Suppressor macrophage treated with lipopolysaccharide for 4 hours (primary cell): ENCODE measurements at regions not wholly inside any gene's neighbourhood (a gene's known extent, or its start where the extent isn't known, plus 50 kb on each side); places are given as distances from the start of the nearest gene placed in this dataset.
"Not testable (repeated sequence)": the region's sequence is repeated elsewhere in the genome, so short reads cannot be mapped to it uniquely, and the experiment has no call there.

Source experiments
- DNase-seq: peaks from one replicate; pipeline ENCODE4 v3.0.0-alpha.2; 2020

DNA sequence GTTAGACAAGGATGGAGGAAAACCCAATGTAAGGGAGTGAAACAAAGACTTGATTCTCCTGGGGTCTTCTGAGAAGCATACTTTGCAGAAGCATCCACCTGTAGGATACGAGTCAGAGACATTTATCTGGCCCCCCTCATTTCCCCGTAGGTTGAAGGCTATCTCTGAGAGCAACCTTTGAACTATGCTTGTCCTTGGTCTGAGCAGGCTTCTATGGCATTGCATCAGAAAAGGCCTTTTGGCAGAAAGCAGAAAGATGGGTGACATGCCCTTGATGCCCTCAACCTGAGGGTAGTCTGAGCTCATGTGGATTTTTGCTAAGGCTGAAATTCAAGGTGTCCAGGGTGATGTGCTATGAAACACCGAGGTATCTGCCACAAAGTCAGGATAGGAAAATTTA is 131.6 kb upstream of the SGO1 start:
- DNase-seq, result no peak

DNA sequence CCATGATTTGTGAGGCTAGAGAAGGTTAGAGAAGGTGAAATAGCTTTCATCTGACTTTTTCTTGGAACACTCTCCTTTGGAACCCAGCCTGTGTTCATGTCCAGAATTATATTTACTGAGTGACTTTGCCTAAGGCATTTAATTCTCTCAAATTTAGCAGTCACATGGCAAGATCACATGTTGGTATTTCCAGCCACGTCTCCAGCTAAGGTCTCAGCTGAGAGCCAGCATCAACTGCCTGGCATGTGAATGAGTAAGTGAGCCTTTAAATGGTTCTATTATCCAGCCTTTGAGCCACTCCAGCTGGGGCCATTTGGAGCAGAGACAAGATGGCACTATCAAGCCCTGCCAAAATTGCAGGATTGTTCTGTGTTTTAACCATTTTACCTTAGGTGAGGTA is 130.2 kb upstream of the SGO1 start:
- no peak for DNase-seq

DNA sequence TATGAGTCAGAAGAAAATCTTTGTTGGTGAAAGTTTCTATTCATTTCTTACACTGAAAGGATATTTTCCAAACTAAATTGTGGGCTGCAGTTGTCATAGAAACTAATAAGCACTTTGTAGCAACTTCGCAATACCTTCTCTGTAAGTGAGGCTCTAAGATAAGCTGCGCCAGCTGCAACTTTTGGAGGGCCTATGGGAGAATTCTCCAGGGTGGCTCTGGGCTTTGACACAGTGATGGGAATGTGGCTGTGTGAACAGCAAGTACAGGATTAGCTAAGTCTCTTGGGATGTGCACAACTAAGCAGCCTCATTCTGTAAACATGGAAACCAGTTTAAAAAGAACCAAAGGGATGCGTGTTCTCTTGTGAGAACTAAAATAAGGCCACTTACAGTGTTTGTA is 124.6 kb upstream of the SGO1 start:
- no peak for DNase-seq

DNA sequence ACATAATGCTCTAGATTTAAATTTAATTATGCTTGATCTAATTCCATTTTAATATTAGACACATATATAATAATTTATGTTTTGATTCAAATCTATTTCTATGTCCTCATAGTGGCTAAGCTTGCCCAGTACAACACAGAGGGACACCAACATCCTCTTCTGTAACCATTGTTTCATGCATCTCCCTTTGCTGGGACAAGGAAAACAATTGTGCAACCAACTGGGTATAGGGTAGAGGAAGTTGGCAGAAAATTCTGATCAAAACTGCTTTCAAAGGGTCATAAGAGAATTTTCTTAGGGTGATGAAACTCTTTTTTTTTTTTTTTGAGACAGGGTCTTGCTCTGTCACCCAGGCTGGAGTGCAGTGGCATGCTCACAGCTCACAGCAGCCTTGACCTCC is 121.4 kb upstream of the SGO1 start:
- peak; percentile 3 for DNase-seq

DNA sequence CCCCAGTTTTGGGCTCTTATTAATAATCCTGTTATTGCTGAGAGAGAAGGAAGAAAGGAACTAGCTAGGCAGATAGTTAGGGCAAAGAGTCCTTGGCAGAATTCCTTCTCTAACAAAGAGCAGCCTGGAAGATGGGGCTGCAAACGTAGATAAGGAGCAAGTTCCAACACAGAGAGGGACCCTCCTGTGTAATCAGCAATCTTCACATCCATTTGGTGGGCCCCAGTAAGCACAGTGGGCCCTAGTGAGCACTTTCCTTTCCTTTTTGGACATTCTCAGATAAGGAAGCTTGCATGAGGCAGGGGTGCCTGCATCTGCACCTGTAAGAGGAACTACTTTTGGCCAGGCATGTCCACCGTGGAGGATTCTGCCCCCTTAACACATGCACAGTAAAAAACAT is 119.6 kb upstream of the SGO1 start:
- no peak for DNase-seq

DNA sequence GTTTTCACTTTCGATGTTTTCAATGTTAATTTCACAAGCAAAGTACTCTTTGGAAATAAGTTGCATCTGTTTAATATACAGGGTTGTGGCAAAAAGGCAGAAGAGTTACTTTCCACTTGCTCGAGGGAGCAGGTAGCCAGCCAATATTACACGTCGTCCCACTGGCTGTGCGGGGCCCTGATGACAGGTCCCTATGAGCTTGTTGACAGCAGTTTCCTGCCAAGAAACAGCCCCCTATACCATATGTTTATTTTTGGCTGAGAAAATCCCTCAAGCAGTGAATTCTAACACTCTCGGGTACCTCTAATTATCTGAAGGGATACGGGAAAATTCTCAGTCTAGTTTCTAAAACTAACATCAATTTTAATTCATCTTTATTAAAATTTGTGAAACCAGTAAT is 116.8 kb upstream of the SGO1 start:
- DNase-seq, result no peak

DNA sequence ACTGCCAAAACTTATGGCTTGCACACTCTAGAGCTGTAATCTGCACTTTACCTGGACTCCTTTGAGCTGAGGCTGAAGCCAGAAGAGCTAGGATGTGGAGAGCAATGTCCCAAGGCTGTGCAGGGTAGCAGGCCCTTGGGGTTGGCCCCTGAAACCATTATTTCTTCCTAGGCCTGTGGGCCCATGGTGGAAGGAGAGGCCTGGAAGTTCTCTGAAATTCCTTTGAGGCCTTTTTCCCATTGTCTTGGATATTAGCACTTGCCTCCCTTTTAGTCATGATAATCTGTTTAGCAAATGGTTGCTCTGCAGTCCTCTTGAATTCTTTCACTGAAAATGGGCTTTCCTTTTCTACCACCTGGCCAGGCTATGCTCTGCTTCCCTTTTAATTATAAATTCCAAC is 102.0 kb upstream of the SGO1 start:
- DNase-seq, result no peak

DNA sequence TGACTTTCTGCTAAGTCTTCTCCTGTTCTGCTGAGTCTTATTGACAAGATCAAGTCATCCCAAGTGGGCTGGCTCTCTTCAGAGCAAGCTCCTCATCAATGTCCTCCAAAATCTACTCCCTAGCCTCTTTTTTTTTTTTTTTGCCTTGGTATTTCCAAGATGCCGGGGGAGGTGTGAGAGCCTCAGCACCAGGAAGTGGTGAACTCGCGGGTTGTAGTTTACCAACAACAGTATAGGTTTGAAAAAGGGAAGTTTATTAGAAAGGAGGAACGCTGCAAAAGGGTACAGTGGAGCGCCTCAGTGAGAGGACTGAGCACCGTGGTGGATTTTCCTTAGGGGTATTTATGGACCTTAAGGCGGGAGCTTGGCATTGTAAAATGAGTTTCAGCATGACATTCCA is 94.3 kb upstream of the SGO1 start:
- DNase-seq, result no peak

DNA sequence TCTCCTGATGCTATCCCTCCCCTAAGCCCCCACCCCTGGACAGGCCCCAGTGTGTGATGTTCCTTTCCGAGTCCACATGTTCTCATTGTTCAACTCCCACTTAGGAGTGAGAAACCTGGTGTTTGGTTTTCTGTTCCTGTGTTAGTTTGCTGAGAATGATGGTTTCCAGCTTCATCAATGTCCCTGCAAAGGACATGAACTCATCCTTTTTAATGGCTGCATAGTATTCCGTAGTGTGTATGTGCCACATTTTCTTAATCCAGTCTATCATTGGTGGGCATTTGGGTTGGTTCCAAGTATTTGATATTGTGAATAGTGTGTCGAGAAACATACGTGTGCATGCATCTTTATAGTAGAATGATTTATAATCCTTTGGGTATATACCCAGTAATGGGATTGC is 80.0 kb upstream of the SGO1 start:
- DNase-seq, result not testable (repeated sequence)

DNA sequence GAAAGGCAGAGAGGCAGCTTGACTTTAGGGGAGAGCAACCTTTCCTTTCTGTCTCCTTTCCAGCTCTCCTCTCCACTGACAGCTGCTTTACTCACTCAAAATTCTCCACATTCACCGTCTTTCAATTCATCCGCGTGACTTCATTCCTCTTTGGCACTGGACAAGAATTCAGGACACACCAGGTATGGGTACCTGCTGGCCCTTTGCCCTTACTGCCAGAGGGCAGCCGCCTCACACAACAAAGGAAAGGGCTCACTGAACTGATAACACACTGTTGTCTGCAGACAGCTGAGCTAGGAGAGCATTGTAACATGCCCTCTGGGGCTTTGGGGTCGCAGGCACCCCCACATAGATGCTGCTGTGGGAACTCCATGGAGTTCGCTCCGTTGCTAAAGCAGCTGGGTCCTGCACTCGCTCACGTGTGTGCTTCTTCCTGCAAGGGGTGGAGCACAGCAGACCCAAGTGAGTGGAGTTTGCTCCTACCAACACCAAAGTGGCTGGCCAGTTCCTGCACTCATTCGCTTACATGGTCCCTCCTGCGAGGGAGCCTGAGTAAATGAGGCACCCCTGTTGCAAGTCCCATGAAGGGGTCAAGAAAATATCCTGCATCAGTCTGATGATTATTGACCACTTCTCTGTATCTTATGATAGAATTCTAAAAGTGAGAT is 79.0 kb upstream of the SGO1 start:
- DNase-seq, result no peak

DNA sequence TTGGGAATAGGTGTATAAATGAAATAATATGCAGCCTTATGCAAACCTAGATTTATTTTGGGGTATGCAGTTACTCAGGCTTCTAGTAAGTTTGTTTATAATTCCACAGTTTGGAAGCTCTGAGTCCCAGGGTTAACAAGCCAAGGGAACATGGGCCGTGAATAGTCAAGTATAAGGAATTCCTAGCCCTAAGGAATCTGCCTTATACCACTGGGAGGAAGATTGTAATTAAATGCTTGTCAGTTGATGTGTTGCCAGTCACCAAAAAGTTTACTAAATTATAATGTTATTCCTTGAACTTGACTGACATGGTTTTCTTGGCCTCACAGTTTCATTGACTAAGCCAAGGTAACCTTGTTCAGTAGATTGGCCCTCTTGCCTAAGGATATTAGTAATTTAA is 72.4 kb upstream of the SGO1 start:
- DNase-seq, result no peak

DNA sequence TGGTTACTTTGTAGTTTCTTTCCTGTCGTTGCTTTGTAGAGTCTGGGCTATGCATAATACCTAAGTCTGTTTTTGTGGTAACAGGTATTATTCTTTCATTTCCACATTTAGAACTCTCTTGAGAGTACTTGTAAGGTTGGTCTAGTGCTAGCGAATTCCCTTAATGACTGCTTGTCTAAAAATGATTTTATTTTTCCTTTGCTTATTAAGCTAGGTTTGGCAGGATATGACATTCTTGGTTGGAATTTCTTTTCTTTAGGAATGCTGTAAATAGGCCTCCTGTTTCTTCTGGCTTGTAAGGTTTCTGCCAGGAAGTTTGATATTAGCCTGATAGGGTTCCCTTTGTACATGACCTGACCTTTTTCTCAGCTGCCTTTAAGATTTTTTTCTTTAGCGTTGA is 70.1 kb upstream of the SGO1 start:
- no peak for DNase-seq

DNA sequence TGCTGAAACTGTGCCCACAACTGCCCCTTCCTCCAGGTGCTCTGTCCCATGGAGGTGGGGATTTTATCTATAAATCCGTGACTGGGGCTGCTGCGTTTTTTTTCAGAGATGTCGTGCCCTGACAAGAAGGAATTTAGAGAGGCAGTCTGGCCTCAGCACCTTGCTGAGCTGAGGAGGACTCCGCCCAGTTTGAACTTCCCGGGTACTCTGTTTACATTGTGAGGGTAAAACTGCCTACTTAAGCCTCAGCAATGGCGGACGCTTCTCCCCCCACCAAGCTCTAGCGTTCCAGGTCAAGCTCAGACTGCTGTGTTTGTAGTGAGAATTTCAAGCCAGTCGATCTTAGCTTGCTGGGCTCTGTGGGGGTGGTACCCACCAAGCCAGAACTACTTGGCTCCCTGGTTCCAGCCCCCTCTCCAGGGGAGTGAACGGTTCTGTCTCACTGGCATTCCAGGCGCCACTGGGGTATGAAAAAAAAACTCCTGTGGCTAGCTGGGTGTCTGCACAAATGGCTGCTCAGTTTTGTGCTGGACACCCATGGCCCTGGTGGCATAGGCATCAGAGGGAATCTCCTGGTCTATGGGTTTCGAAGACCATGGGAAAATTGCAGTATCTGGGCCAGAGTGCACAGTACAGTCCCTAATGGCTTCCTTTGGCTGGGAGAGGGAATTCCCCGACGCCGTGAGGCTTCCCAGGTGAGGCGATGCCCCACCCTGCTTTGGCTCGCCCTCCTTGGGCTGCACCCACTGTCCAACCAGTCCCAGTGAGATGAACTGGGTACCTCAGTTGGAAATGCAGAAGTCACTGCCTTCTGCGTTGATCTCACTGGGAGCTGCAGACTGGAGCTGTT is 68.5 kb upstream of the SGO1 start:
- DNase-seq, result no peak

DNA sequence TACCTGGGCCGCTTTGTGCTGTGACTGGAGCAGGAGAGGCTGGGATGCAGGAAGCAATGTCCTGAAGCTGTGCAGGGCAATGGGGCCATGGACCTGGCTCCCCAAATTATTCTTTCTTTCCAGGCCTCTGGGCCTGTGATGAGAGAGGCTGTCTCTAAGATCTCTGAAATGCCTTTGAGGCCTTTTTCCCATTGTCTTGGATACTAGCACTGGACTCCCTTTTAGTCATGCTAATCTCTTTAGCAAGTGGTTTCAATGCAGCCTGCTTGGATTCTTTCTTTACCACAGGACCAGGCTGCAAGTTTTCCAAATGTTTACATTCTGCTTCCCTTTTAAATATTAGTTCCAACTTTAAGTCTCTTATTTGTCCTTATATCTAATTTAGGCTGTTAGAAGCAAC is 64.8 kb upstream of the SGO1 start:
- no peak for DNase-seq

DNA sequence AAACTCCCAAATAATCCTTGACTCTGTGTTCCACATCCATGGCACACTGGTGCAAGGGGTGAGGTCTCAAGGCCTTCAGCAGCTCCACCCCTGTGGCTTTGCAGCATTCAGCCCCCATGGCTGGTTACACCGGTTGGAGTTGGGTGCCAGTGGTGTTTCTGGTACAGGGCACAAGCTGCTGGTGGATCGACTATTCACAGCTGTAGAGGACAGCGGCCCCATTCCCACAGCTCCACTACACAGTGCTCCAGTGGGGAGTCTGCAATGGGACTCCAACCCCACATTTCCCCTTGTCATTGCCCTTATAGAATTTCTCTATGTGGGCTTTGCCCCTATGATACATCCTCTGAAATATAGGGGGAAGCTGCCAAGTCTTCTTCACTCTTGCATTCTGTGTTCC is 64.3 kb upstream of the SGO1 start:
- no peak for DNase-seq

DNA sequence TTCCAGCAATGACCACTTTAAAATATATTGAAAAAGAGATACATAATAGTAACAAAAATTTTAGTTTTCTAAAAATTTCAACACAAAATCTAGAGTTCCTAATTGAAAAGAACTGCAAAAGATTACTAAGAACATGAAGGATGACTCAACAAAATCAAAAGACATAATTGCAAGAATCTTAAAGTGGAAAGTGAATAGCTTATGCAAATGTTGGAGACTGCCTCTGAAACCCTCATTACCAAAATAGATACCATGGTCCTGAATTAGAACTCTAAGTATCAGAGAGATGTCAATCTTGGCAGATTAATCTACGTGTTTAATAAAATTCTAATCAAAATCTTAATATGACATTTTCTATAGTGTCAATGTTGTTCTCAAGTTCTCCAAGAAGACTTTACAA is 60.7 kb upstream of the SGO1 start:
- DNase-seq, result no peak

DNA sequence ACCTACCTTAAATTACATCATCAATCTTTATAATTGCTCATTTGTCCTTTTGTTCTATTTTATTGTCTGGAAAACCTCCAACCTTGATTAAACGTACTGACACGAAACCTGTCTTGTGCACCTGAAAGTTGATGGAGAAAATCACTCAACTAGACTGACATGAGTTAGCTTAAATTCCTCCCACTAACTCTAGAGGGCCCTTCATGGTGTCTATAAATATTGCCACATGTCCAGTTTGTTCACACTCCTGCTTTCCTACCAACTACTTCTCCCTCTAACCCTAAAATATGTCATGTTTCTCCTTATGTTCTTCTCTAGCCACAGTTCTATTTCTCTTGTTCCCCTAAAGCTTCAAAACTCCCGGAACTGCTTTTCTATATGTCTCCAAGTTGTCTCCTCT is 59.8 kb upstream of the SGO1 start:
- DNase-seq, result no peak

DNA sequence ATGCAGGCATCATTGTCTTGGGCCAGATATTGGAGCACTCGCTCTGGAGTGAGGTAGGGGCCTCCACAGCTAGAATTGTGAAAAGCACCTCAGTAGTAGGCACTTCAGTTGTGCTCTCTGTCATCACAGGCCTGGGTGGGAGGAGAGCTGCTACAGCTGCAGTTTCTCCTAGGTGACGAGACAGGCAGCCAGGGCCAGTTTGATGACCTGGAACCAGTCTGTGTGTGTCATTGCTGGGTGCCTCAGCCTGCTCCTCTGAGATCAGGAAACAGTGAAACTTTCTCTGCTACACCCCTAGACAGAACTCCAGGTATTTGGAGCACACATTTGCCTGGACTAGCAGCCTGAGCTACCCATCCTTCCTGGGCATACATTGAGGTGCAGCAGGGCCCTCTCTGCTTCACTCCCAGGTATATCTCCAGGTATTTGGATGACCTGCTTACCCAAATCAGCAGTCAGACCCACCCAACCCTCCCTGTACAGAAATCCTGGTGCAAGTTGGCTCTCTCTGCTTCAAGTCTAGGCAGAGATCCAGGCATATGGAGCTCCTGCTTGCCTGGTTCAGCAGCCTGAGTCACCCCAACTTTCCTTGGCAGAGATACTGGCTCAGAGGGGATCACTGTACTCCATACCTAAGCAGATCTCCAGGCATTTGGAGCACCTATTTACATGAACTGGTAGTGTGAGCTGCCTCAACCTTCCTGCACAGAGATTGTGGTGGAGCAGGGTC is 54.3 kb upstream of the SGO1 start:
- no peak for DNase-seq

DNA sequence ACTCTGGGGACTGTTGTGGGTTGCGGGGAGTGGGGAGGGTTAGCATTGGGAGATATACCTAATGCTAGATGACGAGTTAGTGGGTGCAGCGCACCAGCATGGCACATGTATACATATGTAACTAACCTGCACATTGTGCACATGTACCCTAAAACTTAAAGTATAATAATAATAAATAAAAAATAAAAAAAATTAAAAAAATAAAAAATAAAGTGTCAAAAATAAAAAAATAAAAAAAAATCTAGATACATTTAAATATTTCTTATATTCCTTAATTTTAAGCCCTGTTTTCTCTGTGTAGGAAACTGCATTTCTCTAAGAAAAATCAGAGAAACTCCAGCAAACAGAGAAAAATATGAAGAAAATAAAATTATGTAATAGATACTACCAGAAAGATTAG is 52.2 kb upstream of the SGO1 start:
- DNase-seq, result not testable (repeated sequence)

DNA sequence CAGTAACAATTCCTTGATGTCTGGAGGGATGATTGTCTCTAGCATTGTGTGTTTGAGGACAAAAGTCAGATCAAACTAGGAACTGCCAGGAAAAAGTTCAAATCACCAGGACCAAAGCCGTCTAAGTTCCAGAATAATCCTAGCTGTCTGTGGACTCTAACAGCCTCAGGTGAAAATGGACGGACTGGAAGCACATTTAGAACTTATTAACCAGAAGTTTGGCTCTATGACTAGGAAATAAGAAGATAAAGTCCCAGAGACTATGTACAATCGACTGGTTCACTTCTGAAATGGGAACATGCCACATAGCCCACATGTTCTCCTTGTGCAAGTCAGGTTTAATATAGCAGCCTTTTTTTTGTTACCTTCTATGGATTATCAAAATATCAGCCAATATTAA is 50.6 kb upstream of the SGO1 start:
- DNase-seq, result no peak
